ENCODE measurements at regions not wholly inside any gene's neighbourhood (a gene's known extent, or its start where the extent isn't known, plus 50 kb on each side); places are given as distances from the start of the nearest gene placed in this dataset.

DNA sequence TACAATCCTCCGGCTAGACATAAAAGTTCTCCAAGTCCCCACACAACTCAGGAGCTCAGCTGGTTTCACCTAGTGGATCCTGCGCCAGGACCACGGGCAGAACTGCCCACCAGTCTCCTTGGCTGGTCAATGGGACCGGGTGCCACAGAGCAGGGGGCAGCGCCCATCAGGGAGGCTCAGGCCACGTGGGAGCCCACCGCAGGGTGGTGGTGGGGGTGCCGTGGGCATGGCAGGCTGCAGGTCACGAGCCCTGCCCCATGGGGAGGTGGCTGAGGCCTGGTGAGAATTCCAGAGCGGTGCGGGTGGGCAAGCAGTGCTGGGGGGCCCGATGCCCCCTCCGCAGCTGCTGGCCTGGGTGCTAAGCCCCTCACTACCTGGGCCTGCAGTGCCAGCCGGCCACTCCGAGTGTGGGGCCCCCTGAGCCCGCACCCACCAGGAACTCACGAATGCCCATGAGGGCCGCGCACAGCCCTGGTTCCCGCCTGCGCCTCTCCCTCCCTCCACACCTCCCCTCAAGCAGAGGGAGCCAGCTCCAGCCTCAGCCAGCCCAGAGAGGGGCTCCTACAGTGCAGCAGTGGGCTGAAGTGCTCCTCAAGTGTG is 1091.9 kb upstream of the TENM4 start:
- peak; percentile 71 for DNase-seq (ENCODE audit: low spot score)
- intact Hi-C loops (cut with DNase I): no loop called here

DNA sequence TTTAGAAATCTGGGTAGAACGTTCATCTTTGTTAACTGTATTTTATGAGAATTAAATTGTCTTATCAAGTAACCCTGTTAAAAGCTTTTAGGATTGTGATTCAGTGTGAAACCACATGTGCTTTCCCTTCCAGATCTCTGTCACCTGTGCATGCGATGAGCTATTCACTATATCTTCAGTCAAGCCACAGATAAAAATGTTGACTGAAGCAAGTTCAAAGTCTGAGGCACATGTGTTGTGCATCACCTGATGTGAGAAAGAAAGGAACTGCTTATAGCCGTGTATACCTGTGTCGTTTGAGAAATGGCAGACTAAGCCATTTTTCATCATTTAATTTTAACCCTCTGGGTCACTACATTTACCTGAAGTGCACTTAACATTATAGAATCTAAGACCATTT is 1088.9 kb upstream of the TENM4 start:
- DNase-seq (ENCODE audit: low spot score): no peak
- intact Hi-C loops (cut with DNase I): no loop called here

DNA sequence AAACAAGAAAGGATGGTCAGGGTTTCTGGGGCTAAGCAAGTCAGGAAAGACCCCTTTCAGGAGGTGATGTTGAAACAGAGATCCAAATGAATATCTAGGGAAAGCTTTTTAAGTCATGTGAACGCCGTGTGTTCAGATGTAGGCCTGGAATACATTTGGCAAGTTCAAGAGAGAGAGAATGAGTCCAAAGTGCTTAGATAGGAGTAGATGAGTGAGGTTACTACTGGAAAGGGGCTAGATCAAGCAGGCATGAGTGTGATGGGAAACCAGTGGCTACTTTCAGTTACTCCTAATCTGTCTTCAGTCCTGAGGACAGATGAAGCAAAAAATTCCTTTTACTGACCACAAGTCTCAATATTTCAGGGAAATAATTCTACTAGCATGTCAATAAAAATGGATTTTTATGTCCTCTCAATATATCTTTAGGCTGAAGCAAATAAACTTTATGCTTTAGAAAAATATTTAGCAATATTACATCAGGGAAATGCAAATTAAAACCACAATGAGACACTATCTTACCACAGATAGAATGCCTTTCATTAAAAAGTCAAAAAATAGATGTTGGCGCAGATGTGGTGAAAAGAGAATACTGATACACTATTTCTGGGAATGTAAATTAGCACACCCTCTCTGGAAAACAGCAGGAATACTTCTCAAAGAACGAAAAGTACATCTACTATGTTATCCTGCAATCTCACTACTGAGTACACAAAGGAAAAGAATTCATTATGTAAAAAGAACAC is 1085.0 kb upstream of the TENM4 start:
- DNase-seq (ENCODE audit: low spot score): no peak
- intact Hi-C loops (cut with DNase I): no loop called here

DNA sequence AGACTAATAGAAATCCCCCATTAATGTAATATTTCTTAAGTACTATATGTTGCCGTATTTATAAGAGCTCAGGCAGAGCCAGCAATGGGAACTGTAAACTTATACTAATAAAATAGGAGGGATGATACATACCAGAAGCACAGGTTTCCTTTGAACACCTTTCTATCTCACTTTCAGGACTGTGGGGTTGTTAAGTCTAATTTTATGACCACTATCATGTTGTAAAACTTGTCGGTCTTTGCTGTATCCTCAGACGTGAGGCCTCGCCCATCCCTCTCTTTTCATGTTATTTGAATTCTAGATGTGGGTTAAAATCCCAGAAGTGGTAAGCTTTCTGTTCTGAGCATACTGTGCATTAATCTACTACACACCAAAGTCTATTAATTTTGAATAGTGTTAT is 1083.5 kb upstream of the TENM4 start:
- no peak for DNase-seq (ENCODE audit: low spot score)
- intact Hi-C loops (cut with DNase I): no loop called here

DNA sequence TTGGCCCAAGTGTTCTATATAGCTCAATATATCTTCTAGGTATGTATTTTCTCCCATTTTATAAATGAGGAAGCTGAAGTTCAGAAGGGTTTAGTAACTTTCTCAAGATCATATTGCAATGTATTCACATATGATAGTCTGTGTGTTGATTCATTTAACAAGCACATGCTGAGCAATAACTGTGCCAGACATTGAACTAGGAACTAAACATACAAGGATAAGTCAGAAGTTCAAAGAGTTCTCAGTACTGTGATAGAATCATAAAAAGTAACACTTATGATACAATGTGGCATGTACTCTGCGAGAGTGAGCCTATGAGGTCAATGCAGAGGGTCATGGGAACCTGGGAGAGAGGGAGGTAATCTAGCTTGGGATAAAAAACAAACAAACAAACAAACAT is 1082.2 kb upstream of the TENM4 start:
- intact Hi-C loops (cut with DNase I): no loop called here

DNA sequence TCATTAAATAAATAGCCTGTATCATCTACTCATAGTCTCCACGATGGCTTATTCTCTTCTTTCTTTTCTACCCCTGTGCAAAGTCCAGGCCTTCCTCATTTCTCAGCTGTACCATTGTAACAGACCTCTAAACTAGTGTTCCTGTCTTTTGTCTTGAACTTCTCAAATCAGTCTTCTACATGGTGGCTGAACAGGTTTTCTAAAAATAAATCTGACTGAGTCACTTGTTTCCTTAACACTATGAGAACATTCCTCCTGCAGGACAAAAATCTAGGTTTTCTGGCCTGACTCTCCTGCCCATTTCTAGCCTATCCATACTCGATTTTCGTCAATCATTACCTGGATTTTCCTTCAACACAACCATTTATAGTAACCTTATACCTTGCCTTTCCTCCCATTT is 1080.8 kb upstream of the TENM4 start:
- DNase-seq (ENCODE audit: low spot score): no peak
- intact Hi-C loops (cut with DNase I): no loop called here

More for the DNA sequence above, 1082.2 kb upstream of the TENM4 start:
- DNase-seq (ENCODE audit: low spot score): no peak

DNA sequence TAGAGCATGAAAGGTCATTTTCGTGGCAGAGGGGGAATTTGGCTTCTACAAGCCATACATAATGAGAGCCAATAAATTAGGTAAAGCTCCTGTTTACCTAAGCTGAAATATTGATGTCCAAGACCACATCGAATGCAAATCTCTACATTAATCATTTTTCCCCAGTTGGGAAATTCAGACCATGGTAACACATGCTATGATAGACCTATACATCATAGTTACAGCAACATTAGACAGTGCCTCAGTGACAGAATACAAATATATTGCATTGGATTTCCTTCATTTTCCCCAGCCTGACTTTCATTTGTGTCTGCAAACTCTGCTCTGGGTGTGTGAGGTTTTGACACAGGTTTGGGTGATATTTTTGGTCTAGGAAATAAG is 1079.7 kb upstream of the TENM4 start:
- no peak for DNase-seq (ENCODE audit: low spot score)
- intact Hi-C loops (cut with DNase I): no loop called here

DNA sequence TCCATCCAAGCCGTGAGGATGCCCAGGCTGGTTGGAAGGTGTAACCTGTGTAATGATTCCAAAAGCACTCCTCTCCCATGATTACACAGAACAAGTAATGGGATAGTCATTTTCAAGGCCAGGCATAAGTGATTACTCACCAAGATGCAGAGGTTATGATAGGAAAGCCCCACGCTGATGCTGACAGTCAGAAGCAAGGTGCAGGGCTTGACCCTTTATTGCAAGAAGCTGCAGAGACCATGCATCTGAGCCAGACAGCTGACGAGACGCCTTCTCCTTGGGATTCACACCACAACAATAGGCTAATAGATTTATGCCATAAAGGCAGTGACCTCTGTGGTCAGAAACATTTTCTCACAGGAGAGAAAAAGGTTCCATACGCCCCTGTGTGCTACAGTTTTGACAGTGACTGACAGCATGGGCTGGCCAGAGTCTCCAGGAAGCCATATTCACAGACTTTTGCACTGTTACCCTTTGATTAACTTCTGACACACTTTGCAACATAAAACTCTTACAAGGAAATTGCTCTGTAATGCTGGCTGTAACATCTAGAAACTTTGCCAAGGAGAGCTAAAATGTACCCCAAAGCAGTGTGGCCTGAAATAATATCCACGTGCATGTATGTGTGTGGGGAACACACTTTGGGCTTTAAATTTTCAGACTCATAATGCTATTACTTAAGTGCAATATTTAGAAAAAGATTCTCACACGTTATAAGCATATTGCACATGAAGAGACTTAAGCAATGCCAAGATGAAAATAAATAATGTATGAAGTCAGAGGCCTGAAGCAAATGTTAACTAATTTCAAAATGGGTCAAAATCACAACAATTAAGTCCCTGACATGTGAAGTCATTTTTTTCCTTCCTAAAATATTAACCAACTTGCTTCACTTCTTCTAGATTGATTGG is 1079.0 kb upstream of the TENM4 start:
- intact Hi-C loops (cut with DNase I): no loop called here
- no peak for DNase-seq (ENCODE audit: low spot score)

DNA sequence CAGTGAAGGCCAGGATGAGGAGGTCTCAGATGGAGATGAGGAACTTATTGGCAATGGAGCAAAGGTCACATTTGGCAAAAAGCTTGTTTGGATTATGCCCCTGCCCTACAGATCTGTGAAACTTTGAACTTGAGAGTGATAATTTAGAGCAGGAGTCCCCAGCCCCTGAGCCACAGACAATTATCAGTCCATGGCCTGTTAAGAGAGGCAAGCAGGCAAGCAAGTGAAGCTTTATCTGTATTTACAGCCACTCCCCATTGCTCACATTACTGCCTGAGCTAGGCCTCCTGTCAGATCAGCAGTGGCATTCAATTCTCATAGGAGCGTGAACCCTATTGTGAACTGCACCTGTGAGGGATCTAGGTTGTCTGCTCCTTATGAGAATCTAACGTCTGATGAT is 1076.9 kb upstream of the TENM4 start:
- no peak for DNase-seq (ENCODE audit: low spot score)
- intact Hi-C loops (cut with DNase I): no loop called here

DNA sequence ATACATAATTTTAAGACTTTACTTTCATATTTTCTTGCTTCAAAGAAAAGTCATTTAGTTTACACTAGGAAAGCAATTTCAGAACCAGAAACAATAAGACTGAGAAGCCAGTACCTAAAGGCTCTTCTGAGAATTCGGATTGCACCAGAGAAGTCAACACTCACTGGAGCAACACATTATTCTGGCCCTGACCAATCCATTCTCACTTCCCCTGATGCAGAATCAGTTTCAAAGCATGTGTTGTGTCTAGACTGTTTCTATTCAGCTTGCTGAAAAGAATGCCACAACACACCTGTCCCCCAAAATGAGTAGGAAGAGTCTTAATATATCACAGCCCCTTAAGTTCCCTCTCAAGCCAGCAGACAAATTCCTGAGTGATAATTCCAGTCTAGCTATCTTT is 1074.3 kb upstream of the TENM4 start:
- DNase-seq (ENCODE audit: low spot score): no peak
- intact Hi-C loops (cut with DNase I): no loop called here

DNA sequence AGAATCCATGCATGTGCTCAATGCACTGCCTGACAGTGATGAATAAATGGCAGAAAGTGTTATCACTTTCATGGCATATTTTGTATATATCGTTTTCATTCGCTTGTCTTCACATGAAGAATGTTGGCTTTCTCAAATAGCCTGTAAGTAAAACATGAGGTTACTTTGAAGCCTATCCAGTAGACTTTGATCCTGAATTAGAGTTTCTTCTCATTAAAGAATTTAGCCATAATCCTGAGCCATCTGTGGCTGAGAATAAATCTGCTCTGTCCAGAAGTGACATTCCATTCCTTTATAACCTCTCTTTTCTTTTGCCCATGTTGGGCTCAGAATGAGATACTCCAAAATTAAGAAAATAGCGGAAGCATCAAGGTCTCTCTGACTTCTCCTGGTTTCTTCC is 1071.7 kb upstream of the TENM4 start:
- DNase-seq (ENCODE audit: low spot score): no peak
- intact Hi-C loops (cut with DNase I): no loop called here

DNA sequence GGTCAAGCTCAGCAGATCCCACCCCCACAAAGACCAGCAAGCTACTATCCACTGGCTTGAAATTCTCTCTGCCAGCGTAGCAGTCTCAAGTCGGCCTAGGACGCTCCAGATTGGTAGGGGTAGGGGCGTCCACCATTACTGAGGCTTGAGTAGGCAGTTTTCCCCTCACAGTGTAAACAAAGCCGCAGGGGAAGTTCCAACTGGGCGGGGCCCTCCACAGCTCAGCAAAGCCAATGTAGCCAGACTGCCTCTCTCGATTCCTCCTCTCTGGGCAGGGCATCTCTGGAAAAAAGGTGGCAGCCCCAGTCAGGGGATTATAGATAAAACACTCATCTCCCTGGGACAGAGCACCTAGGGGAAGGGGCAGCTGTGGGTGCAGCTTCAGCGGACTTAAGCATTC is 1064.9 kb upstream of the TENM4 start:
- intact Hi-C loops (cut with DNase I): loop anchor here in 1 of 2 donors (5.0 kb wide), 1 partner anchor 467 kb away; no protein-coding TSS in a partner anchor
- DNase-seq (ENCODE audit: low spot score): no peak

DNA sequence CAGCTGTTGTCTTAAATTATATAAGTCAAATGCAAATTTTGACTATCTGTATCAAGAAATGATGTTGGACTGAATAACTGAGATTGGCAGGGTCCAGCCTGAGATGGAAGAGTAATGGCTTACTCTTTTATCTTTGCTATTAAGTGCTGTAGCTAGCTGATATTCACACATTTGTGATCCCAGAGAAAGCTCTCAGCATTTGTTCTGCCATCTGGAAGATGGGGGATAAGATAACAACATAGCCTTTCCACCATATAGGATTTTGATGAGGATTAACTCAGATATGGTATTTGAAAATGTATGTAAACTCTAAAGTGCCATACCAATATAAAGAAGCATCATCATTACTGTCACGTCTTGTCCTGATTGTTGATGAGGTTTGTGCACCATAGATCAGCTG is 1063.2 kb upstream of the TENM4 start:
- intact Hi-C loops (cut with DNase I): no loop called here
- DNase-seq (ENCODE audit: low spot score): no peak

DNA sequence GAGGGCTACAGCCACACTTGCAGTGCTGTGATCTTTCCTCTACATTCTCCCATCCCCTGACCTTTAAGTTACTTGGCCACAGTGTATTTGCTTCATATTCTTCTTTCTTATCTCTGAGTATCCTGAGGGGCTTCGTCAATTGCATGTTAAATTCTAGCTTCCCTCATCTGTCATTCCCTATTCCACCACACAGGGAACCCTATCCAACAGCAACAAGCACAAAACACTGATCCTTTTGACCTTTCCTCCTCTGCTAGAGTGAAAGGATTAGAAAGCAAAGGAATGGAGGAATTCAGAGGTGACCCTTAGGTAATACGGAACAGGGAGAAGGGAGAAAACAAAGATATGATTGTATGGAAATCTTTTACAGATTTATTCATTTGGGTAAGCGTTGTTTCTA is 1061.7 kb upstream of the TENM4 start:
- intact Hi-C loops (cut with DNase I): no loop called here
- DNase-seq (ENCODE audit: low spot score): no peak

DNA sequence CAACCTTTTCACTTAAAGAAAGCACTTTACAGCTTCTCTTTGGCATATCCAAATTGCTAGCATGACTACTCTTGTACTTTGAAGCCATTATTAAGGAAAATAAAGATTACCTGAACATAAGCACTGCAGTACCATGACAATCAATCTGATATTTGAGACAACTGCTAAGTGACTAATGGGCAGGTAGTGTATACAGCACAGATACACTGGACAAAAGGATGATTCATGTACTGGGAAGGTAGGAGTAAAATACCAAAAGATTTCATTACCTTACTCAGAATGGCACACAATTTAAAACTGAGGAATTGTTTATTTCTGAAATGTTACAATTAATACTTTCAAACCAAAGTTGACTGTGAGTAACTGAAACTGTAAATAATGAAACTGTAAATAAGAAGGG is 1054.3 kb upstream of the TENM4 start:
- intact Hi-C loops (cut with DNase I): no loop called here
- DNase-seq (ENCODE audit: low spot score): no peak

DNA sequence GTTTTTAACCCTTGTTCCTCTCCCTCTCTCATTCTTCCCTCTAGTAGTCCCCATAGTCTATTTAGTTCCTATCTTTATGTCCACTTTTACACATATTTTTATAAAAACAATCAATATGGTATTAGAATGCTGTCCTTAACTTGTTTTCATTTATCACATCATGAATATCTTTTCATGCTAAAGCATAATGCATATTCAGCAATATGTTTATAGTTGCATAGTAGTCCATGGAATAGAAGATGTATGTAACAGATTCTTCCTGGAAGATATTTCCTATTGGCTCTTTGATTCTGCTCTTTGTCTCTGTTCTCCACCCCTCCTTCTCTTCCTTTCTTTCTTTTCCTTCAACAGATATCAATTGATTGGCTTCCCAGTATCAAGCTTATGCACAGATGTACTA is 1047.1 kb upstream of the TENM4 start:
- DNase-seq (ENCODE audit: low spot score): no peak
- intact Hi-C loops (cut with DNase I): no loop called here

DNA sequence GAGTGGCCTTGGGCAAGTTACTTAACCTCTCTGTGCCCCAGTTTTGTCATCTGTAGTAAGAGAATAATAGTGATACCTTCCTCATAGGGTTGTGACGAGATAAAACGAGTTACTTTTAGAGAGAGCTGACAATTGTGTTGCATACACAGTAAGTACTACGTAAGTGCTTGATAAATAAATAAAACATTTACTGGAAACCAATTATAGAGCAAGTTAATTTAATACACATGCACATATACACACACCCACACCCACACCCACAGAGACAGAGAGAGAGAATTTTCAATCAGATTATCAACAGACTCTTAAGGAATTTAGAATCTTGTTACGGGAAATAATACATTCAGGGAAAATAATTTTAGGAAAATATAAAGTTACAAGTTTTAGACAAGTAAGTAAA is 1045.8 kb upstream of the TENM4 start:
- intact Hi-C loops (cut with DNase I): no loop called here
- no peak for DNase-seq (ENCODE audit: low spot score)

DNA sequence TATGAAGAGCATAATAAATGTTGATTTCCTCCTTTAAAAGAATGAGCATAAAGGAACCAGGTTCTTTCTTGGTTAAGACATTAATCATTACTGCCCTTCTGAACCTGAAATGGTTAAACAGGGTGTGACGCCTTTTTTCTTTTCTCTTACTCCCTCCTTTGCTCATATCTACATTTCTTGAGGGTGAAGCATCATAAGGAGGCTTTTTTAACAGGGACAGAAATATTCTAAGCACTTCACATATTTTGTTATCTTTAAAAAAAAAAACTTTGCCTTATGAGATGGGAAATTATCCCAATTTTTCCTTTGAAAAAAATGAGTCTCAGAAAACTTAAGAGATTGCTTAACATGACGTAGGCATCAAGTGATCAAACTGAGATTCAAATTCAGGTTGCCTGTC is 1036.3 kb upstream of the TENM4 start:
- DNase-seq (ENCODE audit: low spot score): no peak
- intact Hi-C loops (cut with DNase I): no loop called here

DNA sequence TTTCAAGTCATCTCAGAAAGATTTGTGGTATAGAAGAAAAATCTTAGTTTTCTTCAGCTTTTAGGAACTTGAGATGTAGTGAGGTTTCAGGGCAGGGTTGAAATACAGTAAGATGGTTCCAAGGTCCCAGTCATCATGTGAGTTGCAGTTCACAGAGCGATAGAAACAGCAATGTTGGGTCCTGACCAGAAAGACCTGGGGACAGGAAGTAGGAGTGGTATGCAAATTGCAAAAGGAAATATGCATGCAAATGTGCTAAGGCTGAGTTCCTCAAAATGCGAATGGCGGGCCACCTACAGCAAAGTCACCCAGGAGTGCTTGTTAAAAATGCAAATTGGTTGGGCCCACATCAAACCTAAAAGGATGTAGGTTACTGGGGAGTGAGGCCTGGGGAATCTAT is 1032.7 kb upstream of the TENM4 start:
- intact Hi-C loops (cut with DNase I): no loop called here
- DNase-seq (ENCODE audit: low spot score): no peak

DNA sequence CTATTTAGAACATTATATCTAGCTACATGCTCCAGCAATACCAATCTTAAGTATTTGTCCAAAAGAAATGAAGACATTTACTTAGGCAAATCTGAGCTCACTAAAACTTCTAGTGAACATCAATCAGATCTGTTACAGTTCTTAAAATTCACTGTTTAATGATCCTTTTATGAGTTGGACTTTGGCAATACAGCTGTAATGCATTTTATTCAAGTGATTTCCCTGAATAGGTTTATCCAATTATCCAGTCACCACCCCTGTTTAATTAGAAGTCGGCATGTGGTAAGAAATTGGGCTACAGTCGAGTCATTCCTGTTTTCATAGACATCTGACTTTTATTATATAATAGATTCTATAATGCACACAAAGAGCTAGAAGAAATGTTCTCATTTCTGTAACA is 1029.0 kb upstream of the TENM4 start:
- DNase-seq (ENCODE audit: low spot score): no peak
- intact Hi-C loops (cut with DNase I): no loop called here

DNA sequence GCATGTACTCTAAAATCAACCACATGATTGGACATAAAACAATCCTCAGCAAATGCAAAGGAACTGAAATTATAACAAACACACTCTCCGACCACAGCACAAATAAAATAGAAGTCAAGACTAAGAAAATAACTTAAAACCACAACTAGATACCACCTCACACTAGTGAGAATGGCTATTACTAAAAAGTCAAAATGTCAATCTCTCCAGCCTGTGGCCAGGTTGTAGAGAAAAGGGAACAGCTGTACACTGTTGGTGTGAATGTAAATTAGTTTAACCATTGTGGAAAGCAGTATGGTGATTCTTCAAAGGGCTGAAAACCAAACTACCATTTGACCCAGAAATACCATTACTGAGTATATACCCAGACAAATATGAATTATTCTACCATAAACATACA is 1025.7 kb upstream of the TENM4 start:
- no peak for DNase-seq (ENCODE audit: low spot score)
- intact Hi-C loops (cut with DNase I): no loop called here
